IMR-90 (cell line): ENCODE measurements at regions not wholly inside any gene's neighbourhood (a gene's known extent, or its start where the extent isn't known, plus 50 kb on each side); places are given as distances from the start of the nearest gene placed in this dataset.

ENCODE experiments used
- ATAC-seq: fragments of 200-7000 bp; cut with Tn5 transposase; 2 replicates; pipeline ENCODE4 v1.9.1; 2020; ENCODE audit warnings: low read depth, mild to moderate bottlenecking, moderate library complexity
- BruUV-seq: library from RNA; stranded (reverse); fragments of 400-500 nt; replicated peaks from 2 replicates; lab custom pipeline; 2021; lab: Mats Ljungman, UMichigan
- CTCF ChIA-PET: fragments of 300-600 bp; formaldehyde crosslinking; extraction: SDS; loops from one replicate; lab custom pipeline; 2021; ENCODE audit warnings: antibody characterized with exemption; lab: Yijun Ruan, JAX
- POLR2A ChIA-PET: fragments of 300-600 bp; sonication (Branson Sonifier 250); formaldehyde crosslinking; loops from one replicate; lab custom pipeline; 2022; ENCODE audit warnings: antibody characterized with exemption; ENCODE audit not compliant: unreplicated experiment; lab: Charles Lee
- DNase-seq: peaks from one replicate; pipeline ENCODE4 v3.0.0; 2013
- H2AFZ ChIP-seq: replicated peaks from 2 replicates; pipeline ENCODE3; 2013; ENCODE audit warnings: low read length, mild to moderate bottlenecking; ENCODE audit not compliant: poor library complexity
- H2AK5ac ChIP-seq: 2 replicates; pipeline ENCODE4 v1.6.1; 2013; ENCODE audit warnings: low read depth, low read length, inconsistent platforms
- H2AK9ac ChIP-seq: replicated peaks from 2 replicates; pipeline ENCODE3; 2013; ENCODE audit warnings: mild to moderate bottlenecking, low read depth, low read length, moderate library complexity; ENCODE audit not compliant: poor library complexity
- H2BK120ac ChIP-seq: 2 replicates; pipeline ENCODE4 v1.6.1; 2013; ENCODE audit warnings: low read depth, low read length, inconsistent platforms
- H2BK15ac ChIP-seq: 3 replicates; pipeline ENCODE4 v1.6.1; 2013; ENCODE audit warnings: low read depth, low read length, inconsistent platforms
- H2BK20ac ChIP-seq: 2 replicates; pipeline ENCODE4 v1.6.1; 2013; ENCODE audit warnings: low read depth, mild to moderate bottlenecking, inconsistent platforms, low read length, moderate library complexity
- H2BK5ac ChIP-seq: 2 replicates; pipeline ENCODE4 v1.6.1; 2013; ENCODE audit warnings: mild to moderate bottlenecking, low read depth, low read length, inconsistent platforms; ENCODE audit not compliant: poor library complexity, severe bottlenecking
- H3K14ac ChIP-seq: replicated peaks from 2 replicates; pipeline ENCODE4 v1.6.1; 2013; ENCODE audit warnings: low read depth, low read length, inconsistent platforms
- H3K18ac ChIP-seq: 2 replicates; pipeline ENCODE4 v1.6.1; 2013; ENCODE audit warnings: low read depth, low read length, control low read depth
- H3K23ac ChIP-seq: 2 replicates; pipeline ENCODE4 v1.6.1; 2013; ENCODE audit warnings: low read depth, low read length, inconsistent platforms
- H3K27ac ChIP-seq: 2 replicates; pipeline ENCODE4 v1.5.1; 2013; ENCODE audit warnings: mild to moderate bottlenecking, control low read depth, low read length; ENCODE audit not compliant: insufficient read depth
- H3K27me3 ChIP-seq: 2 replicates; pipeline ENCODE4 v1.6.1; 2013; ENCODE audit warnings: low read length; ENCODE audit not compliant: control insufficient read depth, insufficient read depth
- H3K36me3 ChIP-seq: 2 replicates; pipeline ENCODE4 v1.6.1; 2013; ENCODE audit warnings: low read length, mixed read lengths; ENCODE audit not compliant: control insufficient read depth, insufficient read depth
- H3K4ac ChIP-seq: 2 replicates; pipeline ENCODE4 v1.6.1; 2013; ENCODE audit warnings: low read depth, low read length, inconsistent platforms
- H3K4me1 ChIP-seq: 2 replicates; pipeline ENCODE4 v1.6.1; 2013; ENCODE audit warnings: low read length, mixed read lengths; ENCODE audit not compliant: control insufficient read depth, insufficient read depth
- H3K4me2 ChIP-seq: 2 replicates; pipeline ENCODE4 v1.6.1; 2013; ENCODE audit warnings: low read depth, mild to moderate bottlenecking, control low read depth, low read length, moderate library complexity
- H3K4me3 ChIP-seq: 2 replicates; pipeline ENCODE4 v1.5.1; 2013; ENCODE audit warnings: low read depth, mild to moderate bottlenecking, control low read depth, low read length, moderate library complexity; ENCODE audit not compliant: insufficient read depth
- H3K56ac ChIP-seq: 2 replicates; pipeline ENCODE4 v1.6.1; 2013; ENCODE audit warnings: low read length, inconsistent platforms; ENCODE audit not compliant: insufficient read depth; ENCODE audit errors: extremely low read depth
- H3K79me1 ChIP-seq, 2 experiments: 2 replicates each; pipeline ENCODE4 v1.6.1; 2013; ENCODE audit warnings: low read length in 2 of 2, inconsistent platforms in 1 of 2, low read depth in 1 of 2
- H3K9ac ChIP-seq: 2 replicates; pipeline ENCODE4 v1.6.1; 2013; ENCODE audit warnings: low read depth, low read length, control low read depth
- H3K9me1 ChIP-seq: 2 replicates; pipeline ENCODE4 v1.6.1; 2013; ENCODE audit warnings: low read length, inconsistent platforms; ENCODE audit not compliant: insufficient read depth
- H3K9me3 ChIP-seq: 2 replicates; pipeline ENCODE4 v1.6.1; 2013; ENCODE audit warnings: low read length; ENCODE audit not compliant: control insufficient read depth, insufficient read depth
- H4K20me1 ChIP-seq: 2 replicates; pipeline ENCODE4 v1.6.1; 2013; ENCODE audit warnings: low read length, inconsistent platforms; ENCODE audit not compliant: insufficient read depth
- H4K5ac ChIP-seq: 2 replicates; pipeline ENCODE4 v1.6.1; 2013; ENCODE audit warnings: mild to moderate bottlenecking, low read depth, low read length, control low read depth
- H4K8ac ChIP-seq, 2 experiments: 2 replicates each; pipeline ENCODE4 v1.6.1; 2013; ENCODE audit warnings: low read depth in 2 of 2, low read length in 2 of 2, control low read depth in 1 of 2, inconsistent platforms in 1 of 2
- H4K91ac ChIP-seq: 2 replicates; pipeline ENCODE4 v1.6.1; 2013; ENCODE audit warnings: low read depth, low read length, inconsistent platforms; ENCODE audit not compliant: insufficient read depth
- BHLHE40 ChIP-seq: fragments of 150-350 bp; IDR thresholded peaks from 2 replicates; pipeline ENCODE4 v1.6.1; 2016; ENCODE audit warnings: mild to moderate bottlenecking, low read depth, low read length
- CEBPB ChIP-seq: IDR thresholded peaks from 2 replicates; pipeline ENCODE4 v1.6.1; 2012; ENCODE audit warnings: low read depth, low read length, improper control_type of control experiment
- CHD1 ChIP-seq: IDR thresholded peaks from 2 replicates; pipeline ENCODE4 v1.6.1; 2012; ENCODE audit warnings: low read depth, low read length, improper control_type of control experiment
- CTCF ChIP-seq: conservative IDR thresholded peaks from 2 replicates; pipeline ENCODE4 v1.5.1; 2012; ENCODE audit warnings: mild to moderate bottlenecking, low read depth, low read length, improper control_type of control experiment
- ELK1 ChIP-seq: fragments of 150-350 bp; IDR thresholded peaks from 2 replicates; pipeline ENCODE4 v1.6.1; 2016; ENCODE audit warnings: low read depth, mild to moderate bottlenecking, low read length, moderate library complexity, borderline replicate concordance
- FOS ChIP-seq: fragments of 150-350 bp; IDR thresholded peaks from 2 replicates; pipeline ENCODE4 v1.6.1; 2016; ENCODE audit warnings: low read depth, low read length
- MAFK ChIP-seq: IDR thresholded peaks from 2 replicates; pipeline ENCODE4 v1.6.1; 2012; ENCODE audit warnings: low read depth, low read length, improper control_type of control experiment
- MAZ ChIP-seq: IDR thresholded peaks from 2 replicates; pipeline ENCODE4 v1.6.1; 2012; ENCODE audit warnings: low read depth, mild to moderate bottlenecking, low read length, improper control_type of control experiment, moderate library complexity, borderline replicate concordance
- MXI1 ChIP-seq: IDR thresholded peaks from 2 replicates; pipeline ENCODE4 v1.6.1; 2012; ENCODE audit warnings: low read depth, mild to moderate bottlenecking, low read length, moderate library complexity, borderline replicate concordance
- NFE2L2 ChIP-seq: fragments of 150-350 bp; IDR thresholded peaks from 2 replicates; pipeline ENCODE4 v1.6.1; 2016; ENCODE audit warnings: low read depth, mild to moderate bottlenecking, low read length
- POLR2A ChIP-seq: IDR thresholded peaks from 2 replicates; pipeline ENCODE4 v1.6.1; 2012; ENCODE audit warnings: mild to moderate bottlenecking, low read depth, low read length
- RCOR1 ChIP-seq: IDR thresholded peaks from 2 replicates; pipeline ENCODE4 v1.6.1; 2012; ENCODE audit warnings: mild to moderate bottlenecking, low read length, improper control_type of control experiment; ENCODE audit not compliant: insufficient replicate concordance
- WGBS, 2 experiments: methylation state at CpG; one replicate each; pipeline versions ENCODE4 v1.1.5 to v1.1.7; 2013; ENCODE audit warnings: missing lambda C conversion rate in 2 of 2; ENCODE audit not compliant: insufficient read length in 1 of 2; ENCODE audit errors: extremely low coverage in 2 of 2; 5-methylcytosine and 5-hydroxymethylcytosine counted together
- dilution Hi-C: fragments of 300-500 bp; cut with HindIII; formaldehyde crosslinking; loops from one replicate; pipeline ENCODE4 v1.14.3; 2018; ENCODE audit warnings: low sequenced_read_pairs; ENCODE audit not compliant: unreplicated experiment
- in situ Hi-C: fragments of 300-500 bp; cut with MboI; formaldehyde crosslinking; loops from 3 replicates; pipeline ENCODE4 v1.14.3; 2019; ENCODE audit warnings: low sequenced_read_pairs, inconsistent platforms, mixed read lengths
- intact Hi-C: fragments of 100-400 bp; cut with micrococcal nuclease; formaldehyde crosslinking; loops from 2 replicates; pipeline ENCODE4 v1.10.0; 2022

GRCh38 chr6:170099387-170099786 is 191.5 kb downstream of the DLL1 start:
- Histone ChIP-seq H3K4ac (no peak overlapping the region), H3K23ac (no peak overlapping the region), H3K9me1 (no peaks in the 10 kb centered on the region), H3K4me3 (no peak overlapping the region), H3K18ac (no peak overlapping the region), H3K4me1 (no peaks in the 10 kb centered on the region), H2BK15ac (no peak overlapping the region), H2BK20ac (no peak overlapping the region), H3K9me3 (peaks cover 60% of the 10 kb centered on the region), H2AK5ac (no peak overlapping the region), H3K27me3 (no peaks in the 10 kb centered on the region), H3K14ac (no peak overlapping the region), H4K20me1 (no peaks in the 10 kb centered on the region), H3K56ac (no peak overlapping the region), H3K4me2 (no peak overlapping the region), H4K91ac (no peak overlapping the region), H3K9ac (no peak overlapping the region), H4K5ac (no peak overlapping the region), H2AFZ (no peak overlapping the region), H3K36me3 (no peaks in the 10 kb centered on the region), H2BK5ac (no peak overlapping the region), H3K79me1 (no peaks in the 10 kb centered on the region), H3K27ac (no peak overlapping the region), H2AK9ac (no peak overlapping the region), H4K8ac (no peak overlapping the region), H2BK120ac (no peak overlapping the region)
- no peak for DNase-seq
- no TSS peak for BruUV-seq
- CTCF ChIA-PET = no interaction called here
- POLR2A ChIA-PET = no interaction called here
- no peak for TF ChIP-seq BHLHE40
- no peak for TF ChIP-seq FOS
- TF ChIP-seq CTCF = no peak
- no peak for TF ChIP-seq NFE2L2
- TF ChIP-seq CHD1 = no peak
- TF ChIP-seq POLR2A = no peak
- TF ChIP-seq MAZ = no peak
- TF ChIP-seq ELK1 = no peak
- TF ChIP-seq RCOR1 = no peak
- TF ChIP-seq CEBPB = no peak
- no peak for TF ChIP-seq MAFK
- TF ChIP-seq MXI1 = no peak
- intact Hi-C loops (no loop called here), dilution Hi-C loops (no loop called here), in situ Hi-C loops (no loop called here)
- no peak for ATAC-seq
- 79% methylated on average over 4 of the region's 11 CpGs; no CpG with 5 or more reads in 1 of the 2 experiments for WGBS, 2 experiments
